HG03558 (cell line): ENCODE measurements at regions not wholly inside any gene's neighbourhood (a gene's known extent, or its start where the extent isn't known, plus 50 kb on each side); places are given as distances from the start of the nearest gene placed in this dataset.

Experiments used
- ATAC-seq: cut with Tn5 transposase; IDR thresholded peaks from one replicate; pipeline ENCODE4 v1.9.1; 2021; ENCODE audit warnings: moderate number of reproducible peaks; ENCODE audit not compliant: unreplicated experiment; ENCODE audit errors: extremely low read depth

DNA sequence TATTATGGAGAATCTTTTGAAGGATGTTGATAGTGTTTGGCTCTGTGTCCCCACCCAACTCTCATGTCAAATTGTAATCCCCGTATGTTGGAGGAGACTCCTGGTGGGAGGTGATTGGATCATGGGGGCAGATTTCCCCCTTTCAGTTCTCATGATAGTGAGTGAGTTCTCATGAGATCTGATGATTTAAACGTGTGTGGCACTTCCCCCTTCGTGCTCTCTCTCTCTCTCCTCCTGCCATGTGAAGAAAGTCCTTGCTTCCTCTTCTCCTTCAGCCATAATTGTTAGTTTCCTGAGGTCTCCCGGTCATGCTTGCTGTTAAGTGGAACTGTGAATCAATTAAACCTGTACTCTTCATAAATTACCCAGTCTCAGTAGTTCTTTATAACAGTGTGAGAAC, 166.1 kb upstream of the NUDT6 start:
- ATAC-seq: no peak

DNA sequence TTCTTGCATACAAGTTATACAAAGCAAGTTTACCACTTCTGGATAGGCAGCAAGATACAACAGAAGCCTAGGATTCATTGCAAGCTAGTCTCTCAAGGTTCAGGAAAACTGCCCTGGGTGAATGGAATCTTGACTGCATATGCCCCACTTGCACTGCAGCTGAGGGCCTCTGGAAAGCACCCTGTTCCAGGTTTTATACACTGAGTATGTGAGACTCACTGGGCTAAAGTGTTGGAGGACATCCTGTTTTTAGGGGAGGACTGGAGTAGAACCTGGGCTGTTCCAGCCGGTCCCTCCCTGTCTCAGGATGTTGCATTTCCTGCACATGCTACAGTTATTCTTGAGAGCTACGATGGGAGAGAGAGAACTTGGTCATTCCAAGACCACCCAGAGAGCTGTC, 168.5 kb upstream of the NUDT6 start:
- ATAC-seq: no peak

DNA sequence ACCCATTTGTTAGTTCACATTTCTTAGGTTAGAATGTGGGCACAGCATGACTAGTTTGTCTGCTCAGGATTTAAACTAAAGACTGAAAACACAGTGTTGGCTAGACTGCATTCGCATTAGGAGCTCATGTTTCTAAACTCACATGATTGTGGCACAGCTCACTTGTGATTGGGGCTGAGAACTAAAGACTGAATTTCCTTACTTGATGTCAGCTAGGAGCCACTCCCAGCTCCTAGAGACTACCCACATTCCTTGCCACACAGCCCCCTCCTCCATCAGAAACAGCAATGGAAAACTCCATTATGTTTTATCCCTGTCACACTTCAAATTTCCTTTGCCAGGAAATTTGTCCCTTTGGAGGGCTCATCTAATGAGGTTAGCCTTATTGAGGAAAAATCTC, 170.2 kb upstream of the NUDT6 start:
- ATAC-seq: no peak

DNA sequence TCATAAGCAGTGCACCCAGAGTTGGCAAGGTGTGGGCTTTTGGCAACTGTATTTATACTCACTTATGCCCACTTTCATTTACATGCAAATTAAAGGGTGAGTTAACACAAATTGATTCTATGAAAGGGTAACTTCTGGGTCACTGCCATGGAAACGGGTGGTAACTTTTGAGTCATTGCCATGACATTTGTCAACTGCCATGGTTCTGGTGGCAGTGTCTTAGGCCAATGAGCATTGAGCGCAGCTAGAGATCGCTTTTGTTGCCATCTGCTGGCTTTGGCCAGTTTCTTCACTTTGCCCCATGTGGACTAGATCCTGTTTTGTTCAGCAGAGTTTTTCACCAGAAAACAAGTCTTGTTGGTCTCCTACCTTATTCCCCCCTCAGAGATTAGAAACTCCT, 170.8 kb upstream of the NUDT6 start:
- ATAC-seq: no peak

DNA sequence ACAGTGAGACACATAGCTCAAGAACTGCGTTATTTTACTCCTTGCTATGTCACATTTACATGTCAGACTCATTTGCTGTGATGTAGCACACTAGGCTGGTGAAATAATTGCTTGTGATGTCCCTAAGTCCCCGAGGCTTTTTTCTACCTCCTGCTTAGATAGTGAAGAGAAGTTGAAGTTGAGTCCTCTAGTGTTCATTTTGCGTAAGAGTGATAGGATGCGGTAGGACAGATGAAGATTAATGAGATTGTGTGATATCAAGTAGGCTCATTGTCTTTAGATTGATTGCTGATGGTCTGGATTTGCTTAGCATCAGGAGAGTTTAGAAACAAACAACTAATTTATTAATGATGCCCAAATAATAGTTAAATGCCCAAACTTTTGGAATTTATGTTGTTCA, 173.6 kb upstream of the NUDT6 start:
- ATAC-seq: no peak

DNA sequence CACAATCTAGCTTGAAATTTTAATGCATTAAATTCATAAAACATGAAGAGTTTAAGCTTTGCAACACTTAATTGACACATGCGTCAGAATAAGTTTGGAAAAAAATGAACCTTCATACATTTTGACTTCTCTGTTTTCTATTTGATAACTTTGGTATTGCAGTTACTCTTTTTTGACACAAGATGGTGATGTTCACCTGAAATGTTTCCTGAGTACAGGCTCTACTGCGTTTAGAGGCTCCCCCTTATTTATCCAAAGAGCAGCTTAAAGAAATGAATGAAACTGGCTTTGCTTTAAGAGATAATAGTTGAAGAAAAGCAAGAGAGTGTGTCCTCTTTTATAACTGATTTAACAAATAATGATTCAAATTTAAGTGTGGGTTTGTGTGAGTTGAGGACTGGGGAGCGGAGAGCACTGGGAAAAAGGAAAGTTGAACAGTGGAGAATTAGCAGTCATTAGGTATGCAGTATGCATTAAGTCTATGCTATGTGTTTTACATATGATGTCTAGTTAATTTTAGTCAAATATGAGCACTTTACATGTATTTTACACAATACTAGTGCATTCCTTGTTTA, 180.6 kb upstream of the NUDT6 start:
- no peak for ATAC-seq

DNA sequence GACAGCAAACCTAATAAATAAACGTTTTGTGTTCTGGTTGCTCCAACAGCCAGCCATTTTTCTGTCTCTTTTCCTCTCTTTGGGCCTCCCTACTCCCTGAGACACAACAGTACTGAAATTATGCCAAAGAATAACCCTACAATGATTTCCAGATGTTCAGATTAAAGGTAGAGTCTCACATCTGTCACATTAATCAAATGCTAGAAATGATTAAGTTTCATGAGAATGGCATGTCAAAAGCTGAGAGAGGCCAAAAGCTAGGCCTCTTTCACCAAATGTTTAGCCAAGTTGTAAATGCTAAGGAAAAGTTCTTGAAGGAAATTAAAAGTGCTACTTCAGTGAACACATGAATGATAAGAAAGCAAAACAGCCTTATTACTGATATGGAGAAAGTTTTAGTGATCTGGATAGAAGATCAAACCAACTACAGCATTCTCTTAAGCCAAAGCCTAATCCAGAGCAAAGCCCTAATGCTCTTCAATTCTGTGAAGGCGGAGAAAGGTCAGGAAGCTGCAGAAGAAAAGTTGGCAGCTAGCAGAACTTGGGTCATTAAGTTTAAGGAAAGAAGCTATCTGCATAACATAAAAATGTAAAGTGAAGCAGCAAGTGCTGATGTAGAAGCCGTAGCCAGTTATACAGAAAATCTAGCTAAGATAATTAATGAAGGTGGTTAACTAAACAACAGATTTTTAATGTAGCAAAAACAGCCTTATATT, 182.1 kb upstream of the NUDT6 start:
- no peak for ATAC-seq

DNA sequence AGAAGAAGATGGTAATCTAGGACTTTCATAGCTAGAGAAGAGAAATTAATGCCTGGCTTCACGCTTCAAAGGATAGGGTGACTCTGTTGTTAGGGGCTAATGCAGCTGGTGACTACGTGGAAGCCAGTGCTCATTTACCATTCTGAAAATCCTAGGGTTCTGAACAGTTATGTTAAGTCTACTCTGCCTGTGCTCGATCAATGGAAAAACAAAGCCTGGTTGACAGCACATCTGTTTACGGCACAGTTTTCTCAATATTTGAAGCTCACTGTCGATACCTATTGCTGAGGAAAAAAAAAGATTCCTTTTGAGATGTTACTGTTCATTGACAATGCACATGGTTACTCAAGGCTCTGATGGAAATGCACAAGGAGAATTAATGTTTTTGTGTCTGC, 182.6 kb upstream of the NUDT6 start:
- ATAC-seq: no peak

DNA sequence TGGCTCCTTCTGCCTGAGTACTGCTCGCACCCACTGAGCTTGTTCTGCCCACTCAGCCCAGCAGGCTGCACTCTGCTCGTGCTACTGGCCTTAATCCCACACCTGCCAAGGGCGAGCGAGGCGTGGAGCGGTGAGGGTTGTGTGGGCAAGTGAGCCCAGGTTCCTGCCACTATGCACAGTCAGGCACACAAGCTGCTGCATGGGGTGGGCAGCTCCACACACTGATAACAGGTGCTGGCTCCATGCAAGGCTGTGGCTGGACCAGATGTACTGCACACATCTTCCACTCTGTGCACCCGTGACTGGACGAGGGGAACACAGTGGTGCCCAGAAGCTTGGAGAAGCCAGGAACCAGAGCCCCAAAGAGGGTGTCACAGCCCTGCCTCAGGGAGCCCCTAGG, 184.3 kb upstream of the NUDT6 start:
- ATAC-seq: no peak

DNA sequence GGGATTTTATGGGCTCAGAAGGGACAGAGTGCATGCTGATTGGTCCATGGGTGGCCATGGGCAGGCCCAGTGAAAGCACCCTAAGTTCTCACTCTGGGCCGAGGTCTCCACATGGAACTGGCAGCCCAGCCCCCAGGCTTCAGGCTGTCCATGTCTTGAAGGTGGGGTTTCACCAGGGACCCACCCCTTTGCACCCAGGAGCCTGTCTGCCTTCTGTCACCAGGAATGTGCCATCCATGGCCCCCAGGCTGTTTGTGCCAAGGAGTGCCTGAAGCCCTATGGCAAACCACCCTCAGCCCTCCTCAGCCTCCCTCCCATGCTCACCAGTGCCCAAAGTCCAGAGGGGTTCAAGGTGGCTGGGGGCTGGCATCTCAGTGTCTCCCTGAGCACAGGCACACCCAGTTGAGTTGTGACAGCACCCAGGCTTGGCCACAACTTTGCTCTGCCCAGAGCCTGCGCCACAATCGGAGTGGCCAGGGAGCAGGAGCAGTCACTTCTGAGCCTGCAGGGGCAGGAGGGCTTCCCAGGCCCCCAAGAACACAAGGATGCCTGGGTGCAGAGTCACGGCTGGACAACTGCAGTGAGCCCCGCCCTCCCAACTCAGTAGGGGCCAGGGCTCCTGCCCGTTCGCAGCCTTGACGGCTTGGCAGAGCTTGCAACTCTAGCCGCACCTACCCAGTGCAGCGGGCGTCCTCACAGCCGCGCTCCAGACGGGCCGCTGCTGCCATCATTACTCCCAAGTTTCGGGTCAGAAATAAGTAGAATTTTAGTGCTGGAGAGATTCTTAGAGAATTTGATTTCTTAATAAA, 185.3 kb upstream of the NUDT6 start:
- no peak for ATAC-seq

DNA sequence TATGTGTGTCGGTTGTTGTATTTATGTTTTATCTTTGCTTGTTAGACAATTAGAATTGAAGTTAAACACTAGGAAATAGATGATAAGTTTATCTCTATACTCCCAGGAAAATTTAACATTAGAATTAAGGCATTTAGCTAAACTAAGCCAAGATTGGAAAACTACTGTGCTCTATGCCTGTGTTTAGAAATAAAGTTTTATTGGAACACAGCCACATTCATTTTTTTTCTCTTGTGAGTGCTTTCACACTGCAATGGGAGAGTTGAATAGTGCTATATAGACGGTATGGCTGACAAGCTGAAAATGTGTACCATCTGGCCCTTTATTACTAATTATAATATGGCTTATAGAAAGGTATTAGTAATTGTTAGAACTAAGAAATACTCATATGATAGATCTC, 186.7 kb upstream of the NUDT6 start:
- ATAC-seq: no peak

DNA sequence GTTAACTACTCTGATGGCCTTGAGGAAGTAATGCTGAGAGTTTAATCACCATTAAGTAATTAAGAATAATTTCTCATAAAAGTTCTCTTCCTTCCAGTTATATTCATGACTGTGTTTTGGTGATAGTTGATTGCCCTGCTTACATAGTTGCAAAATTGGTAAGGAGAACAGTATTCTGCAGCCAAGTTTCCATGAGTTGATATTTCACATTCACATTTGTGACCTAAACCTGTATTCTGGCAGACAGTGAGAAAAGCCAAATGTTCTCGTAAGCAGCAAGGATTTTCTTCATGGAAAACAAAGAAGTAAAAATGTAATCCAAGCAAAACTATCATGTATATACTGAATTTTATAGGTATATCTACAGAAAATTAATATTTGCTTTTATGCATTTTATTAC, 187.8 kb upstream of the NUDT6 start:
- no peak for ATAC-seq

DNA sequence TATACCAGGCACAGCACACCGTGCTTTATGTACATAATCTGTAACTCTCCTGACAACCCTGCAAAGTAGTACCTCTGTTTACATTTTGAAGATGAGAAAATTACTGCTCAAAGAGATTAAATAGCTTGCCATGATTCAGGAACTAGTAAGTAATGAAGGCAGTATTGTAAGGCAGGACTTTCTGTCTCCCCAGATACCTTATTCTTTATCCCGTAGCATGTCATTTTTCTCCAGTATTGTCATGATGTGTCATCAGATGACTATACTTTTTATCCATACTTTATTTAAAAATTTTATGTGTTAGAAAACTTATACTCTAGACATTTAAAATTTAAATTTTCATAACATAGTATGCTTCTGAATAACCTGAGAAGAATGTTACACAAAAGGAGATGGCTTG, 188.3 kb upstream of the NUDT6 start:
- no peak for ATAC-seq

DNA sequence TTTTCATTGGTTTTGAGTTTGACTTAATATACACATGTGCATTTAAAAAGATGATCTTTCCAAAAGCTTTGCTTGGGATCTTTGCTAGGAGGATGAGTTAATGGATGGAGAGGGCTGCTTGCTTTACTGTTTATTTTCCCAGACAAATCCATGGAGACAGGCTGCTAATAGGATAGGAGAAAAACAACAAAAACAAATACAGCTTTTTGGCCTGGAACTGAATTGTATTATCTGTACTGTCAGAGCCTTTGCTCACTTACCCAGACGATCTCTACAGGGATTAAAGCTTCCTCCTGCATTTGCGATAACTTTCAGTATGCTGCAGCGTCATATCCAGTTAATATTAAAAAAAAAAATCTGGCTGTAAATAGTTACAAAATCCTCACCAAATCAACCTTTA, 190.8 kb upstream of the NUDT6 start:
- ATAC-seq: no peak

DNA sequence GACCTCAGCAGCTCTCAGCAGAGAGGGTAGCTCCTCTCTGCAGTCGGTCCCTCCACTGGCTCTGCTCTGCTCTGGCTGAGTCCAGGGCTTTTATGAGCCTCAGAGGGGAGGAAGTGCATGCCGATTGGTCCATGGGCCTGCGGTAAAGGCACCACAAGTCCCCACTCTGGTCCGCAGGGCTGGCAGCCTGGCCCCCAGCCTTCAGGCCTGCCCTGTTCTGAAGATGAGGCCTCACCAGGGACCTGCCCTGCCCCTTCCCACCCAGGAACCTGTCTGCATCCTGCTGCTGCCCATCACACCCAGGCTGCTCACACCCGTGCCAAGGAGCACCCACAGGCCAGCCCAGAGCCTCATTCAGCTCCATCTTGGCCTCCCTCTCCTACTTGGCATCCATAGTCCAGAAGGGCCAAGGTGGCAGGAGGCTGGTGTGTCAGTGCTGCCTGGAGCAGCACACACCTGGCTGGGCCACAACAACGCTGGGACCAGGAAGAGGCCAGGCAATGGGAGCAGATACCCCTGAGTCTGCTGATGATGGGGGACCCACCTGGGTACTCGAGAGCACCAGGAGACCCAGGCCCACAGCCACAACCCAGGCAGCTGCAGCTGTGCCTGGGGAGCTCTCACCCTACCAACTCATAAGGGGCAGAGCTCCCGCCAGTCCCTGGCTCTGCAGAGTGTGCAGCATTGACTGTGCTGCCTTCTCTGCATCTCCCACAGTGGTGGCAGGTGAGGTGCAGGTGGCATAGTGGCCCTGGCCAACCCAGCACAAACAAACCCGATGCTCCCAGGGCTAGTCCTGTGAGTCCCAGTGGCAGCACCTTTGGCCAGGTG, 191.9 kb upstream of the NUDT6 start:
- no peak for ATAC-seq

DNA sequence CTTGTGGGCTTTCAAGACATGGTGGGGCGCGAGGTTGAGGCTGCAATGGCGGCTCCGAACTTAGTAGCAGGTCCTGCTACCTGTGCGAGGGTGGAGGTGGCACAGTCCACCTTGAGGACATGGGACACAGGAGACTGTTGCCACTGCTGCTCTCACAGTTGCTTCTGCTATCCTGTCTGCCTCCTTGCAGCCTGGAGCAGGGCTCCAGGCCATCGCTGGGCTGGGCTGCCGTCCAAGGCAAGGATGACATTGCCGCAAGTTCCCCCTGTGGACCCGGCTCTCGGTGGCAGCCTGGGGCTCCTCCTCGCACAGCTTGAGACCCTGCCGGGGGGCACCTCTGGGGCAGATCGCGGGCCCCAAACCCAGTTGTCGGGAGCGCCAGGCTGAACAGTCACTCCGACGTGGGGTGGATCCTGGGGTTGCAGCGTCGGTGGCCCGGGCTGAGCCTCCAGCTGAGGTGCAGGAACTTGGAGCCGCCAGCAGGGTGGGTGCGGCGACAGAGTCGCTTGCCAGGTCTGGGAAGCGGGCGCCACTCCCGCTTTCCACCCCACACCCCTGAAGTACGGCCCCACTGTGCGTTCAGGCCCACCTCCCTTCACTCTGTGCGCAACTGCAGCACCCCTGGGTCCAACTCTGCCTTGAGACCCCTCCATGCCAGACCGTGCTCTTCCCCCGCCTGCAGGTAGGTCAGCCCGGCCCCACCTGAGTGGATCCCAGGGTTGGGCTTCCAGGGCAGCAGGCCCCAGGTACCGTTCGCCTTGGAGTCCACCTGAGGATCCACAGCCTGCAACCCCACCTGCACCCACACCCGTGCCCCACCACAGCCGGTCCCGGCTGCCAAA, 192.7 kb upstream of the NUDT6 start:
- ATAC-seq: no peak

DNA sequence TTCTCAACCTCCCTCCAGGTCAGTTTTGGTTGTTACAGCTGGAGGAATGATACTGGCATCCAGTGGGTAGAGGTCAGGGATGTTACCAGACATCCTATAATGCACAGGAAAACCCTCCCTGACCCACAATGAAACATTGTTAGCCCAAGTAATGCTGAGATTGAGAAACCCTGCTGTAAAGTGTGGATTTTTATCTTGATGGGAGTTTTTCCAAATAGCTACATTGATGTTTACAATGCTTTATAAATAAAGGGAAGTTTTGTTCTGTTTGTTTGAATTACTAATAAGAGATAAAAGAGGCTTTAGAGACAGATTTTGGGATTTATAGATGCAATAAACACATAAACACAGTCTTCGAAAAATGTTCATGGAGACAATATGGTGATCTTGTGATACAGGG, 194.0 kb upstream of the NUDT6 start:
- no peak for ATAC-seq

DNA sequence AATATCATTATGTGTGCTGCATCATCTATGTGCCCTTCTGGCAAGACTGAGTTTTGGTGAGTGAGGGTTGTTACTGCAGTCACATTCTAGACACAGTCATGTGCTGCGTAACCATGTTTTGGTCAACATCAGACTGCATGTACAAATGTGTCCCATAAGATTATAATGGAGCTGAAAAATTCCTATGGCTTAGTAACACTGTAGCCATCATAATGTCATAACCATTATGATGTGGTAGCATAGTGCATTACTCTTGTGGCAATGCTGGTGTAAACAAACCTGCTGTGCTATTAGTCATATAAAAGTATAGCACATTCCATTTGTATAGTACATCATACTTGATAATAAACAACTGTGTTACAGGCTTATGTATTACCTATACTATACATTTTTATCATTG, 198.1 kb upstream of the NUDT6 start:
- no peak for ATAC-seq

DNA sequence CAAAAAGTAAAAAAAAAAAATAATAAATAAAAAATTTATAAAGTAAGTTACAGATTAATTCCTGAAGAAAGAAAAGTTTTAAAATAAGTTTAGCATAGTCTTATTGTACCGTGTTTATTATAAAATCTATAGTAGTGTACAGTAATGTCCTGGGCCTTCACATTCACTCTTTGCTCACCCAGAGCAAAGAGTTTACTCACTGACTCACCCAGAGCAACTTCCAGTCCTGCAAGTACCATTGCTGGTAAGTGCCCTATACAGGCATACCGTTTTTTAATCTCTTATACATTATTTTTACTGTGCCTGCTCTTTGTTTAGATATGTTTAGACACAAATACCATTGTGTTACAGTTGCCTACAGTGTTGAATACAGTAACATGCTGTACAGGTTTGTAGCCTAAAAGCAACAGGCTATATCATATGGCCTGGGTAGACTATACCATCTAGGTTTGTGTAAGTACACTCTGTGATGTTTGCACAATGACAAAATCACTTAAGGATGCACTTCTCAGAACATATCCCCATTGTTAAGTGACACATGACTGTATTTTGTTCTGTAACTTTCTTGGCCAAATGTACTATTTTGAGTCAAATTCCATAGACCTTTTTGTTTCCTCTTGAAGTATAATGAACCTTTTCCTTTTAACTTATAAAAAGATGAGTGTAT, 199.0 kb upstream of the NUDT6 start:
- no peak for ATAC-seq
